Neural crest cell (in vitro differentiated cells): ENCODE measurements at regions not wholly inside any gene's neighbourhood (a gene's known extent, or its start where the extent isn't known, plus 50 kb on each side); places are given as distances from the start of the nearest gene placed in this dataset.
A peak's percentile ranks its signal among the peaks of the same experiment; 100 is the strongest.

ENCODE experiments used
- DNase-seq: peaks from one replicate; pipeline ENCODE4 v3.0.0; 2021; ENCODE audit warnings: low read depth, mixed read lengths, low spot score
- H3K27ac Mint-ChIP-seq: one replicate; pipeline ENCODE4 v1.8.0; 2021; ENCODE audit warnings: mild to moderate bottlenecking, mixed read lengths; ENCODE audit not compliant: unreplicated experiment
- H3K27me3 Mint-ChIP-seq: 2 replicates; pipeline ENCODE4 v1.8.0; 2021; ENCODE audit warnings: low read depth, mild to moderate bottlenecking, mixed read lengths
- H3K36me3 Mint-ChIP-seq: 2 replicates; pipeline ENCODE4 v1.8.0; 2021; ENCODE audit warnings: low read depth, mild to moderate bottlenecking, mixed read lengths
- H3K4me1 Mint-ChIP-seq: 2 replicates; pipeline ENCODE4 v1.8.0; 2021; ENCODE audit warnings: mixed read lengths
- H3K4me3 Mint-ChIP-seq: one replicate; pipeline ENCODE4 v1.8.0; 2021; ENCODE audit warnings: mild to moderate bottlenecking, mixed read lengths
- H3K9me3 Mint-ChIP-seq: 2 replicates; pipeline ENCODE4 v1.8.0; 2021; ENCODE audit warnings: mixed read lengths
- TF ChIP-seq, protein P1 (sequence below): fragments of 200-600 bp; sonication (generic); conservative IDR thresholded peaks from 2 replicates; pipeline ENCODE4 v1.5.0; 2021; ENCODE audit warnings: antibody characterized with exemption, mild to moderate bottlenecking

DNA sequence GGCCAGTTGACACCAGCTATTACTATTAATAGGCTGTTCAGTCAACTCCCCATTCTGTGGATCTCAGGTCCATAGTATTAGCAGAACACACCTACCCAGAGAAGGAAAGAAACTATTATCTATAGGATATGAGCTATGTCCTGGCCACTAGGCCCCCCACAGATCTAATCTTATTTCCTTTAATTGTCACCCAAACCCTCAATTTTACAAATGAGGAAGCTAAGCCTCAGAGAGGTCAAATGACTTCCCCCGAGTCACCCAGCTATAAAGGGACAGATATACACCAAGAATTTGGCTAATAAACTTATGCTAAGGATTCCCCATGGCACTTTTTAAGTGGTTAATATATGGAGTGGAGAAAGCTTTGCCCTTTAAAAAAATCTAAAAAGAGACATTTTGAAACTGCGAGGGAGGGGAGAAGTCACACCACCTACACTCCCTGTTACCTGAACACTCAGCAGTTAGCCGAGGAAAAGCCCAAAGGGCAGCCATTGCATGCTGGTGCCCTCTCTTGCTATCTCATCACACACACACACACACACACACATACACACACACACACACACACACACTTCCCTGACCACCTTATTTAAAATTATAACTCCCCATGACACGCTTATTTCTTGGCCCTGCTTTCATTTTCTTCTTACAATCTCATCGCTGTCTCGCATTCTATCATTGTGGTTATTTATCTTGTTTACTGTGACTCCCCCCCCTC lies 157.0 kb upstream of the ADO start:
- no peak overlapping the region for H3K27ac Mint-ChIP-seq
- peaks cover 4% of the 10 kb centered on the region for H3K4me1 Mint-ChIP-seq
- H3K36me3 Mint-ChIP-seq = no peaks in the 10 kb centered on the region
- TF ChIP-seq, protein P1, sequence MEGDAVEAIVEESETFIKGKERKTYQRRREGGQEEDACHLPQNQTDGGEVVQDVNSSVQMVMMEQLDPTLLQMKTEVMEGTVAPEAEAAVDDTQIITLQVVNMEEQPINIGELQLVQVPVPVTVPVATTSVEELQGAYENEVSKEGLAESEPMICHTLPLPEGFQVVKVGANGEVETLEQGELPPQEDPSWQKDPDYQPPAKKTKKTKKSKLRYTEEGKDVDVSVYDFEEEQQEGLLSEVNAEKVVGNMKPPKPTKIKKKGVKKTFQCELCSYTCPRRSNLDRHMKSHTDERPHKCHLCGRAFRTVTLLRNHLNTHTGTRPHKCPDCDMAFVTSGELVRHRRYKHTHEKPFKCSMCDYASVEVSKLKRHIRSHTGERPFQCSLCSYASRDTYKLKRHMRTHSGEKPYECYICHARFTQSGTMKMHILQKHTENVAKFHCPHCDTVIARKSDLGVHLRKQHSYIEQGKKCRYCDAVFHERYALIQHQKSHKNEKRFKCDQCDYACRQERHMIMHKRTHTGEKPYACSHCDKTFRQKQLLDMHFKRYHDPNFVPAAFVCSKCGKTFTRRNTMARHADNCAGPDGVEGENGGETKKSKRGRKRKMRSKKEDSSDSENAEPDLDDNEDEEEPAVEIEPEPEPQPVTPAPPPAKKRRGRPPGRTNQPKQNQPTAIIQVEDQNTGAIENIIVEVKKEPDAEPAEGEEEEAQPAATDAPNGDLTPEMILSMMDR = no peak
- no peaks in the 10 kb centered on the region for H3K9me3 Mint-ChIP-seq
- DNase-seq = no peak
- no peak overlapping the region for H3K4me3 Mint-ChIP-seq
- H3K27me3 Mint-ChIP-seq = no peaks in the 10 kb centered on the region

DNA sequence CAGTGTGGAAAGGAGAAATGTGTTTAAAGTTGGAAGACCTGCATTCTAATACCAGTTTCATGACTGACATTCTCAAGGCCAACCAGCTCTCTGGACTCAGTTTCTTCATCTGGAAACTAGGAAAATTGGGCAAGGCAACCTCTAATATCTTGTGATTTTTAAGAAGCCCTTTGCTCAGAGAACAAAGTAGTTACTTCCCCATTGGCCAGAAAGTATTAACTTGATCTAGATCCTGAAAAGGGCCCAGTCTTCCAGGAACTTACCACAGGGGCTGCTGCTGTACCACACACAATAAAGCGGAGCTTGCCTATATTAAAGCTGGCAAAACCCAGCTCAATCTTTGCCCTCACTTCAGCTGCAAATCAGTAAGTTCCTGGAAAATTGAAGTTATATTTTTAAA lies 155.6 kb upstream of the ADO start:
- H3K4me3 Mint-ChIP-seq = no peak overlapping the region
- DNase-seq = no peak

DNA sequence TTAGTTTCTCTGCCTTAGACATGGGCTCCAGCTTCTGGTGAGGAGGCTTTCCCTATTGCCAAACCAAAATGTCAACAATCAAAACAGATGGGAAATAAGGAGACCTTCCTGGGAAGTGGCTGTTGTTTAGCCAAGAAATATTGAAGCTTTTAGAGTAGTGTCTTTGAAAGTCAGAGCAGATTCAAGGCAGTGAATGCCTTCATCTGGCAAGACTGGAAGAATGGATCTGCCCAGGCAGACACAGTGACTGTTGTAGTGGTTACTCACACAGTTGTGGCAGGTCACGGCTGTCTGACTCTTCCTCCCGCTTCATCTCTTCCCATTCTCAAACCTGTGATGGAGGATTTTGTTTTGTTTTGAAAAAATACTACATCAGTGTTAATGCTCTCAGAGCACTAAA lies 154.1 kb upstream of the ADO start:
- Mint-ChIP-seq H3K27ac (no peak overlapping the region), H3K4me3 (no peak overlapping the region), H3K36me3 (no peaks in the 10 kb centered on the region), H3K27me3 (no peaks in the 10 kb centered on the region), H3K4me1 (no peaks in the 10 kb centered on the region), H3K9me3 (no peaks in the 10 kb centered on the region)
- DNase-seq = no peak
- TF ChIP-seq, protein P1 = no peak

More for the DNA sequence above, 155.6 kb upstream of the ADO start:
- no peaks in the 10 kb centered on the region for H3K4me1 Mint-ChIP-seq
- no peak overlapping the region for H3K27ac Mint-ChIP-seq
- no peaks in the 10 kb centered on the region for H3K36me3 Mint-ChIP-seq
- TF ChIP-seq, protein P1 = no peak
- H3K27me3 Mint-ChIP-seq = no peaks in the 10 kb centered on the region
- H3K9me3 Mint-ChIP-seq = no peaks in the 10 kb centered on the region

DNA sequence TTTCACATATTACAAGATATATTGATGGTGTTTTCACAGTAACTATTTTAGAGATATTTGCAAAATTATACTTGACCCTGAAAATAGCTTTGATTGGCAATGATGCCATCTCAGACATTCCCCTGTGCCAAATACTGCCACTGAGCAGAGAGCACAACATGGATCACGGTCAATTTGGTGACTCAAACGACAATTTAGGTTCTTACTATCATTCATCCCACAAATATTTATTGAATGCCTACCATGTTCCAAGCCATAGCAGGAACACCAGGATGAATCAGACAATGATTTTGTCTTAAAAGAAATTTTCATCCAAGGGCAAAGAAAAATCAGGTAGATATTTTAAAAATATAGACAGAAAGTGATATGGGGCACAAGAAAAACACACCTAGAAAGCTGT lies 153.2 kb upstream of the ADO start:
- no peaks in the 10 kb centered on the region for H3K4me1 Mint-ChIP-seq
- DNase-seq = no peak
- no peaks in the 10 kb centered on the region for H3K9me3 Mint-ChIP-seq
- H3K36me3 Mint-ChIP-seq = no peaks in the 10 kb centered on the region
- peak overlapping the region; percentile 29 for H3K27ac Mint-ChIP-seq
- H3K4me3 Mint-ChIP-seq = no peak overlapping the region
- TF ChIP-seq, protein P1 = no peak
- no peaks in the 10 kb centered on the region for H3K27me3 Mint-ChIP-seq

DNA sequence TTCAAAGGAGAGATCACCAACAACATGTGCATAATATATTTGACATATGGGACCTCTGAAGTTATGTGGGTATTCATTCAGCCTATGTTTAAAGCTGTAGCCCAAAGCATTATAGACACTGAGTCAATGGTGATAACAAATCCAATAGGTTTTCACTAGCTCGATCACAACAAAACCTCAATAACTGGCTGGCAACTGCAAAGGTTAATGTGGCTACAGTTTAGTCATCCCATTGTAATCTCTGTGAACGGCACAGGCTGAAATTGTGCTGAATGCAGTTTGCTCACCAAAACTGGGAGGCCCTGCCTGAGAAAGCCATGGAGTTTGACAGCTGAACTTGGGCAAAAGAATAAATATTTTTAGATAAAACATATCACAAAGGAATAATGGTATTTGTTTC lies 152.4 kb upstream of the ADO start:
- Mint-ChIP-seq H3K9me3 (no peaks in the 10 kb centered on the region), H3K36me3 (no peaks in the 10 kb centered on the region), H3K27me3 (no peaks in the 10 kb centered on the region)

More for the DNA sequence above, 152.4 kb upstream of the ADO start:
- no peak overlapping the region for H3K27ac Mint-ChIP-seq
- H3K4me1 Mint-ChIP-seq = no peaks in the 10 kb centered on the region
- TF ChIP-seq, protein P1 = no peak
- no peak overlapping the region for H3K4me3 Mint-ChIP-seq
- no peak for DNase-seq
